HL-60 (cell line): ENCODE measurements at regions not wholly inside any gene's neighbourhood (a gene's known extent, or its start where the extent isn't known, plus 50 kb on each side); places are given as distances from the start of the nearest gene placed in this dataset.

Experiments
- GABPA ChIP-seq: IDR thresholded peaks from 2 replicates; pipeline ENCODE4 v1.6.1; 2012; ENCODE audit warnings: low read depth
- POLR2AphosphoS5 ChIP-seq: IDR thresholded peaks from 2 replicates; pipeline ENCODE4 v1.6.1; 2012; ENCODE audit warnings: low read depth
- TF ChIP-seq, protein P1 (sequence below): IDR thresholded peaks from one replicate; pipeline ENCODE4 v1.5.1; 2011; ENCODE audit warnings: low read length, control low read depth, inconsistent platforms; ENCODE audit not compliant: insufficient read depth
- TF ChIP-seq, protein P2 (sequence below): IDR thresholded peaks from 2 replicates; pipeline ENCODE4 v1.6.1; 2012; ENCODE audit warnings: low read depth; ENCODE audit not compliant: insufficient replicate concordance

DNA sequence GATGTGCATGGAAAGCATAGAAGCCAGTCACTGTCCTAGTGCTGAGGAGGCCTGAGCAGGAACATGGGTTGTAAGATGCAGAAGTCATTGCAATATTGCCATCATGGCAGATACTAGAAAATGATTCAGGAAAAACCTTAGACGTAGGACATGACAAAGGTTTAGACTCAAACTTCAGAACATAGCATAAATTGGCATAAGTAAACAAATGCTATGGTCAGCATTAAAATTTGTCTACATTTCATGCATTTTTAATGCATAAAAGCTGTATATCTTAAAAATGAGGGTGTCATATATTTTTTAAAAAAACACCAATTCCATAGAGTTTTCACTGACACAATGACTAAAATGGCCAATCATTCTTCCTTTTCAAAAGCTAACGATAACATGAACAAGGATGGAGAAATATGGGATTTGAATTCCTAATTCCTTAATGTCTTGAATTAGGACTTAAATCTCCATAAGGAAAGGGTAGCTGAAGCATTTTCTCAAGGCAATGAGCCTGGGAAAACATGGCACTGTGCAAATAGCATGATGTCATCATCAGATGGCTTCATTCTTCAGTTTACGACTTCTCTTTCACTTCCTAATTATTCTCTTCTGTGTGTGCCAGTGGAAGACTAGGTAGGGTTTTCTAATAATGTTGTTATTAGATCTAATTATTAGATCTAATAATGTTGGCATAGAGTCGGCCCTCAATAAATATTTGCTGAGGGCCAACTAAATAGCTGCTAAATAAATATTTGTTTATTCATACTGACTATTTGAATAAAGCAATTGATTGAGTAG lies 125.1 kb upstream of the FRG1 start:
- TF ChIP-seq, protein P1, sequence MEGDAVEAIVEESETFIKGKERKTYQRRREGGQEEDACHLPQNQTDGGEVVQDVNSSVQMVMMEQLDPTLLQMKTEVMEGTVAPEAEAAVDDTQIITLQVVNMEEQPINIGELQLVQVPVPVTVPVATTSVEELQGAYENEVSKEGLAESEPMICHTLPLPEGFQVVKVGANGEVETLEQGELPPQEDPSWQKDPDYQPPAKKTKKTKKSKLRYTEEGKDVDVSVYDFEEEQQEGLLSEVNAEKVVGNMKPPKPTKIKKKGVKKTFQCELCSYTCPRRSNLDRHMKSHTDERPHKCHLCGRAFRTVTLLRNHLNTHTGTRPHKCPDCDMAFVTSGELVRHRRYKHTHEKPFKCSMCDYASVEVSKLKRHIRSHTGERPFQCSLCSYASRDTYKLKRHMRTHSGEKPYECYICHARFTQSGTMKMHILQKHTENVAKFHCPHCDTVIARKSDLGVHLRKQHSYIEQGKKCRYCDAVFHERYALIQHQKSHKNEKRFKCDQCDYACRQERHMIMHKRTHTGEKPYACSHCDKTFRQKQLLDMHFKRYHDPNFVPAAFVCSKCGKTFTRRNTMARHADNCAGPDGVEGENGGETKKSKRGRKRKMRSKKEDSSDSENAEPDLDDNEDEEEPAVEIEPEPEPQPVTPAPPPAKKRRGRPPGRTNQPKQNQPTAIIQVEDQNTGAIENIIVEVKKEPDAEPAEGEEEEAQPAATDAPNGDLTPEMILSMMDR = no peak
- TF ChIP-seq GABPA (no peak), POLR2AphosphoS5 (no peak)
- TF ChIP-seq, protein P2, sequence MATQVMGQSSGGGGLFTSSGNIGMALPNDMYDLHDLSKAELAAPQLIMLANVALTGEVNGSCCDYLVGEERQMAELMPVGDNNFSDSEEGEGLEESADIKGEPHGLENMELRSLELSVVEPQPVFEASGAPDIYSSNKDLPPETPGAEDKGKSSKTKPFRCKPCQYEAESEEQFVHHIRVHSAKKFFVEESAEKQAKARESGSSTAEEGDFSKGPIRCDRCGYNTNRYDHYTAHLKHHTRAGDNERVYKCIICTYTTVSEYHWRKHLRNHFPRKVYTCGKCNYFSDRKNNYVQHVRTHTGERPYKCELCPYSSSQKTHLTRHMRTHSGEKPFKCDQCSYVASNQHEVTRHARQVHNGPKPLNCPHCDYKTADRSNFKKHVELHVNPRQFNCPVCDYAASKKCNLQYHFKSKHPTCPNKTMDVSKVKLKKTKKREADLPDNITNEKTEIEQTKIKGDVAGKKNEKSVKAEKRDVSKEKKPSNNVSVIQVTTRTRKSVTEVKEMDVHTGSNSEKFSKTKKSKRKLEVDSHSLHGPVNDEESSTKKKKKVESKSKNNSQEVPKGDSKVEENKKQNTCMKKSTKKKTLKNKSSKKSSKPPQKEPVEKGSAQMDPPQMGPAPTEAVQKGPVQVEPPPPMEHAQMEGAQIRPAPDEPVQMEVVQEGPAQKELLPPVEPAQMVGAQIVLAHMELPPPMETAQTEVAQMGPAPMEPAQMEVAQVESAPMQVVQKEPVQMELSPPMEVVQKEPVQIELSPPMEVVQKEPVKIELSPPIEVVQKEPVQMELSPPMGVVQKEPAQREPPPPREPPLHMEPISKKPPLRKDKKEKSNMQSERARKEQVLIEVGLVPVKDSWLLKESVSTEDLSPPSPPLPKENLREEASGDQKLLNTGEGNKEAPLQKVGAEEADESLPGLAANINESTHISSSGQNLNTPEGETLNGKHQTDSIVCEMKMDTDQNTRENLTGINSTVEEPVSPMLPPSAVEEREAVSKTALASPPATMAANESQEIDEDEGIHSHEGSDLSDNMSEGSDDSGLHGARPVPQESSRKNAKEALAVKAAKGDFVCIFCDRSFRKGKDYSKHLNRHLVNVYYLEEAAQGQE = no peak
